GM12874 (cell line): ENCODE measurements at regions not wholly inside any gene's neighbourhood (a gene's known extent, or its start where the extent isn't known, plus 50 kb on each side); places are given as distances from the start of the nearest gene placed in this dataset.

Experiments used
- TF ChIP-seq, protein P1 (sequence below): IDR thresholded peaks from 2 replicates; pipeline ENCODE4 v1.5.1; 2011; ENCODE audit warnings: low read depth, mild to moderate bottlenecking, control low read depth, low read length, moderate library complexity; ENCODE audit not compliant: insufficient read depth

DNA sequence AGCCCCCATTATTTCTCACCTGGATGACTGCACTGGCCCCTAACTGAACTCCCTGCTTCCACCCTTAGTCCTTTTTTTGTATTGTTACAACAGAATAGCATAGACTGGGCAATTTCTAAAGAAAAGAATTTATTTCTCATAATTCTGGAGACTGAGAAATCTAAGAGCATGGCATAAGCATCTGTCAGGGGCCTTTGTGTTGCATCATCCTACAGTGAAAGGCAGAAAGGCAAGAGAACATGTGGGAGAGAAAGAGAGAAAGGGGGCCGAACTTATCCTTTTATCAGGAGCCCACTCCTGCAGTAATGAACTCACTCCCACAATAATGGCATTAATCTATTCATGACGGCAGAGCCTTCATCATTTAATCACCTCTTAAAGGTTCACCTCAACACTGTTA lies 122.1 kb downstream of the EFNB1 start:
- TF ChIP-seq, protein P1, sequence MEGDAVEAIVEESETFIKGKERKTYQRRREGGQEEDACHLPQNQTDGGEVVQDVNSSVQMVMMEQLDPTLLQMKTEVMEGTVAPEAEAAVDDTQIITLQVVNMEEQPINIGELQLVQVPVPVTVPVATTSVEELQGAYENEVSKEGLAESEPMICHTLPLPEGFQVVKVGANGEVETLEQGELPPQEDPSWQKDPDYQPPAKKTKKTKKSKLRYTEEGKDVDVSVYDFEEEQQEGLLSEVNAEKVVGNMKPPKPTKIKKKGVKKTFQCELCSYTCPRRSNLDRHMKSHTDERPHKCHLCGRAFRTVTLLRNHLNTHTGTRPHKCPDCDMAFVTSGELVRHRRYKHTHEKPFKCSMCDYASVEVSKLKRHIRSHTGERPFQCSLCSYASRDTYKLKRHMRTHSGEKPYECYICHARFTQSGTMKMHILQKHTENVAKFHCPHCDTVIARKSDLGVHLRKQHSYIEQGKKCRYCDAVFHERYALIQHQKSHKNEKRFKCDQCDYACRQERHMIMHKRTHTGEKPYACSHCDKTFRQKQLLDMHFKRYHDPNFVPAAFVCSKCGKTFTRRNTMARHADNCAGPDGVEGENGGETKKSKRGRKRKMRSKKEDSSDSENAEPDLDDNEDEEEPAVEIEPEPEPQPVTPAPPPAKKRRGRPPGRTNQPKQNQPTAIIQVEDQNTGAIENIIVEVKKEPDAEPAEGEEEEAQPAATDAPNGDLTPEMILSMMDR: no peak

GRCh38 chrX:68947882-68948605 lies 119.2 kb downstream of the EFNB1 start:
- TF ChIP-seq, protein P1: no peak

- TF ChIP-seq, protein P1: peak; percentile 10; the same call in 1 of the 2 replicates
Observed at GRCh38 chrX:68945603-68946228, 116.9 kb downstream of the EFNB1 start.

DNA sequence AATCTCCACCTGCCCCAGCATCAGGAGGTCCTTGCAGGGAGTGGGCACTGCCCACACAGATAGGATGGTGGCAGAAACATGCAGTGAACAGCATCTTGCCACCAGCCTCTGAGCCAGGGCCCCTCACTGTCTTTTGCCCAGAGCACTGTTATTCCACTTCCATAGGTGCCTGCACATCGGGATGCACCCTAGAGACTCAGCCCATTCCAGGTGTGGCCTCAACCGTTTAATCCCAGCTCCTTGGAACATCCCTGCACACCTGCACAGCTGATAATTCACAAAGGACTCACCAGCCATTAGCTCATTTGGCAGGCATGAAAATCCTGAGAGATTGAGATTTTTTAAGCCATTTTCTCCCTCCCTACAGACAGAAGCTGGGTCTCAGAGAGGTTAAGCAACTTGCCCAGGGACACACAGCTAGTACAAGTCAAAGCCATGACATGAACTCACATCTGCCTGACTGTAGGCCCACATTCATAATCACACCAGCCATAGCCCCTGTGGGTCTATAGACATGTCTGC lies 116.3 kb downstream of the EFNB1 start:
- TF ChIP-seq, protein P1: no peak

DNA sequence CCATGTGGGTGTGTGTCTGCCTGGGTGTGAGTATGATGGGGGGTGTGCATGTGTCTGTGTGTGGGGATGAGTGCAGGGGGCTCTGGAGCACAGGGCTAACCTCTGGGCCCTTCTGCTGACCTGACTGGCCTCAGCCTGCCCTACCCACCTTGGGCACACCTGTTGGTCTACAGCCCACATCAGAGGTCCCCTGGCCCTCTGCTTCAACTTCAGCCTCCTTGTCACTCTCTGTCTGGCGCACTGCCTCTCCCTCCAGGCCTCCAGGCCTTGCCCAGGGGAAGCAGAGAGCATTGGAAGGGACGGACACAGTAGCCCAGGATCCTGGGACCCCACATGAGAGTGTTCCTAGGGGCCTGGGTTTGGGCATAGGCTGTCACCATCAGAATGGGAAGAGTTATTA lies 115.4 kb downstream of the EFNB1 start:
- TF ChIP-seq, protein P1: no peak

DNA sequence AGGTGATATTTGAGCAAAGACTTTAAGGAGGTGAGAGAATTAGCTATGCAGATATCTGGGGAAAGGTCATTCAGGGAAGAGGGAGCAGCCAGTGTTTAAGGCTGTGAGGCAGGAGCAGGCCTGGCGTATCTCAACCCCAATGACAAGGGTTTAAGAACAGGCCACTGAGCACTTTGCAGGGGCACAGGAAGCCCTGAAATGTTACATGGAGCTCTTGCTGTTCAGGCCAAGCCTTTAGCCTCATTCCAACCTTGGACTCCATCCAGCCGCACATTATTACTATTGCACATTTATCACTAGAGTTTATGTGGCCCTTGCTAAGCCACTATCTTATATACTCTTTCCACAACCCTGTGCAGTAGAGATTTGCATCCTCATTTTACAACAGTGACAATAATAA lies 114.0 kb downstream of the EFNB1 start:
- TF ChIP-seq, protein P1: no peak

DNA sequence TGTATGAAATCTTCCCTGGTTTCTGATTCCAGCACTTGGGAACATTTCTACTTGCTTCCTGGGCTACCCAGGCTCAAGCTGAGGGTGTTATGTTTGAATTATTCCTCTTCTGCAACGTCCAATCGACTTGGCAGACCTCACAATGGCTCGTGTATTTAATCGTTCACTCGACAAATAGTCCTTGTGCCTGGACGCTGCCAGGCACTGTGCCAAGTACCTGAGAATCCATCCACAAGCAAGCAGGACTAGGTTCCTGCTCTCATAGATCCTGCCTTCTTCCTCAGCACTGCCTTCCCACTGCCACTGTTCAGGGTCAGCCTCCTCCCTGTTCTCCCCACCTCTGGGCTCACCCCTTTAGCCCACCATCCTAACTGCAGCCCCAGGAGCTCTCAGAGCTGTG lies 113.3 kb downstream of the EFNB1 start:
- TF ChIP-seq, protein P1: no peak
